ENCODE measurements at regions not wholly inside any gene's neighbourhood (a gene's known extent, or its start where the extent isn't known, plus 50 kb on each side); places are given as distances from the start of the nearest gene placed in this dataset.

DNA sequence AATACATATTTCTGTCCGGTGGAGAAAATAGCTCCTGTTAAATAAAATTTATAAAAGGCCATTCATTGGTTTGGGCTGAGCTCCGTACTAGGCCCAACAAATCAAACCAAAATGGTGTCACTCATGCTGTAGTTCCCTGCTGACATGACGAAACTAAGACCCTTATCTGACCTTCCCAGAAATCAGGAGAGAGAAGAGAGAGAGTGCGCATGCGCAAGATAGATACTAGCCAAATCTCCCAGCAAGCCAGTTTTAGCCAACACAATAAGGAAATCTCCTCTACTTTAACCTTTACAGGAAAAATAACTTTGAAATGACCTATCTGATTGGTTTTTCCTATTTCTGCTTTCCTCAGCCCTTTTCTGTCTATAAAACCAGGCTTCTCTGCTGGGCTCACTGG, 152.7 kb upstream of the RMST start:
- TF ChIP-seq, protein P1, sequence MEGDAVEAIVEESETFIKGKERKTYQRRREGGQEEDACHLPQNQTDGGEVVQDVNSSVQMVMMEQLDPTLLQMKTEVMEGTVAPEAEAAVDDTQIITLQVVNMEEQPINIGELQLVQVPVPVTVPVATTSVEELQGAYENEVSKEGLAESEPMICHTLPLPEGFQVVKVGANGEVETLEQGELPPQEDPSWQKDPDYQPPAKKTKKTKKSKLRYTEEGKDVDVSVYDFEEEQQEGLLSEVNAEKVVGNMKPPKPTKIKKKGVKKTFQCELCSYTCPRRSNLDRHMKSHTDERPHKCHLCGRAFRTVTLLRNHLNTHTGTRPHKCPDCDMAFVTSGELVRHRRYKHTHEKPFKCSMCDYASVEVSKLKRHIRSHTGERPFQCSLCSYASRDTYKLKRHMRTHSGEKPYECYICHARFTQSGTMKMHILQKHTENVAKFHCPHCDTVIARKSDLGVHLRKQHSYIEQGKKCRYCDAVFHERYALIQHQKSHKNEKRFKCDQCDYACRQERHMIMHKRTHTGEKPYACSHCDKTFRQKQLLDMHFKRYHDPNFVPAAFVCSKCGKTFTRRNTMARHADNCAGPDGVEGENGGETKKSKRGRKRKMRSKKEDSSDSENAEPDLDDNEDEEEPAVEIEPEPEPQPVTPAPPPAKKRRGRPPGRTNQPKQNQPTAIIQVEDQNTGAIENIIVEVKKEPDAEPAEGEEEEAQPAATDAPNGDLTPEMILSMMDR (IDR thresholded peaks at IDR 0.05), result no peak
- TF ChIP-seq EZH2 (IDR thresholded peaks at IDR 0.05; ENCODE audit: borderline replicate concordance, insufficient read depth, low read depth, low read length, poor library complexity, severe bottlenecking), result no peak

Measured in B cell (primary cell).